RWPE1 (cell line): ENCODE measurements at regions not wholly inside any gene's neighbourhood (a gene's known extent, or its start where the extent isn't known, plus 50 kb on each side); places are given as distances from the start of the nearest gene placed in this dataset.
A peak's percentile ranks its signal among the peaks of the same experiment; 100 is the strongest.

Experiments
- CTCF ChIA-PET: fragments of 350-600 bp; sonication (Branson Sonifier 250); formaldehyde crosslinking; extraction: SDS; loops from one replicate; lab custom pipeline; 2021; lab: Yijun Ruan, JAX
- POLR2A ChIA-PET: fragments of 400-600 bp; formaldehyde crosslinking; extraction: SDS; loops from one replicate; lab custom pipeline; 2020; ENCODE audit warnings: antibody characterized with exemption; ENCODE audit not compliant: low non-redundant PET; lab: Yijun Ruan, JAX
- DNase-seq: peaks from one replicate; pipeline ENCODE4 v3.0.0; 2012; ENCODE audit warnings: low spot score
- H3K27ac ChIP-seq: fragments of 450-650 bp; 2 replicates; pipeline ENCODE4 v1.5.1; 2017
- CTCF ChIP-seq: fragments of 450-650 bp; conservative IDR thresholded peaks from 2 replicates; pipeline ENCODE4 v1.5.1; 2017; ENCODE audit warnings: low read depth, mild to moderate bottlenecking

- peak overlapping the region; percentile 69 for H3K27ac ChIP-seq
- ChIA-PET CTCF (interaction anchor here (0.7 kb wide), 1 partner anchor 18 kb away, joined by 4 read pairs; no protein-coding TSS in a partner anchor), POLR2A (no interaction called here)
- peak; percentile 34 for DNase-seq
- no peak for TF ChIP-seq CTCF
These were observed 372.1 kb upstream of the RIOK2 start for GRCh38 chr5:97554977-97555643.

GRCh38 chr5:97555644-97555981, 372.6 kb upstream of the RIOK2 start:
- peak overlapping the region; percentile 69 for H3K27ac ChIP-seq
- CTCF ChIA-PET, result no interaction called here
- no peak for DNase-seq
- POLR2A ChIA-PET, result no interaction called here
- no peak for TF ChIP-seq CTCF

DNA sequence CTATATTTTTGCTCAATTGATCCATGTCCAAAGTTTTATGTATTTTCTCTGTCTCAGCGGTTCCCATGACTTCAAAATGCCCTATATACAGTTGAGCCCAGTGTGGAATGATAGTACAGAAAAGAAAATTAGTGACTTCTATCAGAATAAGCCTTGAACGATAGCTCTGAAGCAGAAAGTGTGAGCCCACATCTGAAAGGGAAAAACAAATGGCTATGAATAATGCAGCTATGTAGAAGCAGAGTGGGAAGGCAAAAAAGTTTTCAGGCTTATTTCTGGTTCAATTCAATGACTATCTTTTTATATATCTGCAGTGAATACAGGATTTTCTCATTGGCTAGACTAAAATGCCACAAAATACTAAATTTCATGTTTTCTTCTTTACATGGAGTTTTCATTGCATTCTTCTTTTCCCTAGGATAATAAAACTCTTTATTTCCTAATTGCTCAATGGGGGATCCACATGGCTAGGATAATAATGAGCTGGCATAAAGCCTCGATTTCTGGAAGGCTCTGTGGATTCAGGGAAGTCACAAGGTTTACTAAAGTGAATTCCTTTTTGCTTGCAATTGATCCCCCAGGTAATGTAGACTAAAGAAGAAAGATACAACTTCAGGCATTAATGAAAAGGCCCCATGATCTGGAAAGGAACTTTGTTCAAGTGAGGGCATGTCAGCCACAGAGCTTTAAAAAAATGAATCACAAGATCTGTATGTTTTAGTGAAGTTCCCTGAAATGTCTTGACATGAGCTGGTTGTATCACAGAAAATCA, 377.0 kb upstream of the RIOK2 start:
- CTCF ChIA-PET, result interaction anchor here (0.7 kb wide), 1 partner anchor 16 kb away, joined by 3 read pairs; no protein-coding TSS in a partner anchor
- POLR2A ChIA-PET, result no interaction called here
- peak; percentile 68 for DNase-seq
- no peak for TF ChIP-seq CTCF
- H3K27ac ChIP-seq, result no peak overlapping the region

- no peak for DNase-seq
- CTCF ChIA-PET, result interaction anchor here (0.7 kb wide), 1 partner anchor 16 kb away, joined by 3 read pairs; no protein-coding TSS in a partner anchor
- POLR2A ChIA-PET, result no interaction called here
- no peak overlapping the region for H3K27ac ChIP-seq
- no peak for TF ChIP-seq CTCF
These were observed 377.5 kb upstream of the RIOK2 start for GRCh38 chr5:97560599-97560993.

- TF ChIP-seq CTCF, result no peak
- no peak for DNase-seq
- ChIA-PET CTCF (interaction anchor here (2.1 kb wide), 1 partner anchor 332 kb away, joined by 6 read pairs; no protein-coding TSS in a partner anchor), POLR2A (no interaction called here)
- H3K27ac ChIP-seq, result no peak overlapping the region
These were observed 380.1 kb upstream of the RIOK2 start for GRCh38 chr5:97563050-97563657.

DNA sequence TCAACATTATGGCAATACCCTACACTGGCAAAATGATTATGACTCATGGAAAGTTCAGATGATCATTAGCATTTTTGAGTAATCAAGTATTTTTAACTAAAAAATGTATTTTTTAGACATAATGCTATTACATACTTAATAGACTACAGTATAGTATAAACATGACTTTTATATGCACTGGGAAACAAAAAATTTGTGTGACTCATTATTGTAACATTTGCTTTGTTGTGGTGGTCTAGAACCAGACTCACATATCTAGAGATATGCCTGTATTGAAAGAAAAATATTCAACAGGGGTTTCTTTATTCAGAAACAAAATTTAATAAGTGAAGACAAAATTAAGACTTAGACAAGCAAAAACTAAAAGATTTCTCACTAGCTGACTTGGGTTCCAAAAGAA, 385.3 kb upstream of the RIOK2 start:
- no peak for TF ChIP-seq CTCF
- H3K27ac ChIP-seq, result no peak overlapping the region
- ChIA-PET POLR2A (no interaction called here), CTCF (no interaction called here)
- DNase-seq, result no peak
